ENCODE measurements at regions not wholly inside any gene's neighbourhood (a gene's known extent, or its start where the extent isn't known, plus 50 kb on each side); places are given as distances from the start of the nearest gene placed in this dataset.

DNA sequence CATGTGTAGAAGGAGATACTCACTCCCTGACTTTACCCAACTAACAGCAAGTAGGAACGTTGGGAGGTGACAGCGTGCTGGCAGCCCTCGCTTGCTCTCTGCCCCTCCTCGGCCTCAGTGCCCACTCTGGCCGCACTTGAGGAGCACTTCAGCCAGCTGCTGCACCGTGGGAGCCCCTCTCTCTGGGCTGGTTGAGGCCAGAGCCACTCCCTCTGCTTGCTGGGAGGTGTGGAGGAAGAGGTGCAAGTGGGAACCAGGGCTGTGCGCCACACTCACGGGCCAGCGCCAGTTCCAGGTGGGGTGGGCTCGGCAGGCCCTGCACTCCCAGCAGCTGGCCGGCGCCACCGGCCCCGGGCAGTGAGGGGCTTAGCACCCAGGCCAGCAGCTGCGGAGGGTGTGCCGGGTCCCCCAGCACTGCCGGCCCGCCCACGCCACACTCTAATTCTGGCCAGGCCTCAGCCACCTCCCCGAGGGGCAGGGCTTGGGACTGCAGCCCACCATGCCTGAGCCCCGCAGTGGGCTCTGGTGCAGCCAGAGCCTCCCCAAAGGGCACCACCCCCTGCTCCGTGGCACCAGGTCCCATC is 68.4 kb upstream of the FRMD4B start:
- no peak for TF ChIP-seq YY1 (IDR thresholded peaks at IDR 0.05; ENCODE audit: insufficient read depth, insufficient read length)
- TF ChIP-seq ZNF274 (IDR thresholded peaks at IDR 0.05; ENCODE audit: low read depth, low read length): no peak
